SK-N-SH (cell line): ENCODE measurements at regions not wholly inside any gene's neighbourhood (a gene's known extent, or its start where the extent isn't known, plus 50 kb on each side); places are given as distances from the start of the nearest gene placed in this dataset.

ENCODE experiments used
- CTCF ChIA-PET: fragments of 300-600, 350-600 bp; formaldehyde crosslinking; extraction: SDS; loops from one replicate; lab custom pipeline; 2021; lab: Yijun Ruan, JAX
- POLR2A ChIA-PET: fragments of 350-600 bp; sonication (Branson Sonifier 250); formaldehyde crosslinking; extraction: SDS; loops from one replicate; lab custom pipeline; 2020; ENCODE audit warnings: antibody characterized with exemption, inconsistent platforms; lab: Yijun Ruan, JAX
- DNase-seq: peaks from one replicate; pipeline ENCODE4 v3.0.0; 2012
- H2AFZ ChIP-seq: fragments of 200-600 bp; sonication (generic); 2 replicates; pipeline ENCODE4 v1.8.1; 2016; ENCODE audit warnings: antibody characterized with exemption, mild to moderate bottlenecking, low read depth
- H3F3A ChIP-seq: fragments of 200-600 bp; sonication (generic); replicated peaks from 2 replicates; pipeline ENCODE3; 2016; ENCODE audit warnings: antibody characterized with exemption, mild to moderate bottlenecking; ENCODE audit not compliant: insufficient read depth
- H3K27ac ChIP-seq, 2 experiments: fragments of 200-500 bp in 1 of 2; fragments of 200-600 bp in 1 of 2; sonication (Bioruptor generic) in 1 of 2; sonication (generic), shearing (Covaris generic) in 1 of 2; 2 replicates each; pipeline versions ENCODE4 v1.5.1 to v1.6.1; 2014 to 2016; ENCODE audit warnings: low read depth in 2 of 2, inconsistent platforms in 1 of 2, low read length in 1 of 2, mild to moderate bottlenecking in 1 of 2, mixed read lengths in 1 of 2
- H3K27me3 ChIP-seq: fragments of 200-600 bp; sonication (generic), shearing (Covaris generic); 2 replicates; pipeline ENCODE4 v1.6.1; 2016; ENCODE audit warnings: mixed run types; ENCODE audit not compliant: insufficient read depth
- H3K36me3 ChIP-seq, 2 experiments: fragments of 200-500 bp in 1 of 2; fragments of 200-600 bp in 1 of 2; sonication (Bioruptor generic) in 1 of 2; sonication (generic) in 1 of 2; replicated peaks in 1 of 2; 2 replicates each; pipeline versions ENCODE3 to v1.5.1; 2014 to 2016; ENCODE audit warnings: low read length in 1 of 2, mild to moderate bottlenecking in 1 of 2; ENCODE audit not compliant: insufficient read depth in 2 of 2, control insufficient read depth in 1 of 2
- H3K4me1 ChIP-seq, 2 experiments: fragments of 200-500 bp in 1 of 2; fragments of 200-600 bp in 1 of 2; sonication (Bioruptor generic) in 1 of 2; sonication (generic), shearing (Covaris generic) in 1 of 2; 2 replicates each; pipeline versions ENCODE4 v1.5.1 to v1.6.1; 2014 to 2016; ENCODE audit warnings: low read depth in 1 of 2, low read length in 1 of 2, mixed run types in 1 of 2; ENCODE audit not compliant: insufficient read depth in 2 of 2, control insufficient read depth in 1 of 2
- H3K4me2 ChIP-seq: fragments of 200-600 bp; sonication (generic), shearing (Covaris generic); 2 replicates; pipeline ENCODE4 v1.6.1; 2017; ENCODE audit warnings: mixed run types
- H3K4me3 ChIP-seq, 2 experiments: fragments of 200-500 bp in 1 of 2; fragments of 200-600 bp in 1 of 2; sonication (Bioruptor generic) in 1 of 2; sonication (generic), shearing (Covaris generic) in 1 of 2; 2 replicates each; pipeline versions ENCODE4 v1.5.1 to v1.8.1; 2014 to 2016; ENCODE audit warnings: low read depth in 2 of 2, inconsistent platforms in 1 of 2, low read length in 1 of 2, mild to moderate bottlenecking in 1 of 2, mixed read lengths in 1 of 2, moderate library complexity in 1 of 2
- H3K79me2 ChIP-seq: fragments of 200-600 bp; sonication (generic); 2 replicates; pipeline ENCODE4 v1.8.1; 2017; ENCODE audit warnings: mild to moderate bottlenecking; ENCODE audit not compliant: insufficient read depth
- H3K9ac ChIP-seq: fragments of 200-600 bp; sonication (generic); 2 replicates; pipeline ENCODE4 v1.6.1; 2017; ENCODE audit warnings: mixed run types
- H3K9me2 ChIP-seq: fragments of 200-600 bp; sonication (generic); 2 replicates; pipeline ENCODE4 v1.6.1; 2017; ENCODE audit warnings: mixed run types
- H3K9me3 ChIP-seq: fragments of 200-600 bp; sonication (generic); 2 replicates; pipeline ENCODE4 v1.6.1; 2017; ENCODE audit warnings: mixed run types, mild to moderate bottlenecking, moderate library complexity
- H4K20me1 ChIP-seq: fragments of 200-600 bp; sonication (generic); 2 replicates; pipeline ENCODE4 v1.6.1; 2017; ENCODE audit warnings: mild to moderate bottlenecking, mixed run types; ENCODE audit not compliant: insufficient read depth
- CHD2 ChIP-seq: fragments of 150-350 bp; IDR thresholded peaks from 2 replicates; pipeline ENCODE4 v1.6.1; 2018; ENCODE audit warnings: low read length; ENCODE audit not compliant: partially characterized antibody
- CTCF ChIP-seq: fragments of 200-600 bp; sonication (generic); IDR thresholded peaks from 2 replicates; pipeline ENCODE4 v1.6.1; 2017; ENCODE audit warnings: antibody characterized with exemption, mild to moderate bottlenecking, moderate library complexity
- ELF1 ChIP-seq: IDR thresholded peaks from 2 replicates; pipeline ENCODE4 v1.4.0; 2012
- EZH2phosphoT487 ChIP-seq: fragments of 200-600 bp; sonication (generic); IDR thresholded peaks from 2 replicates; pipeline ENCODE4 v1.6.1; 2017; ENCODE audit warnings: low read depth, mixed run types, mild to moderate bottlenecking, antibody characterized with exemption, moderate library complexity, borderline replicate concordance
- GABPA ChIP-seq: IDR thresholded peaks from 2 replicates; pipeline ENCODE4 v1.4.0; 2012; ENCODE audit warnings: low read depth, mild to moderate bottlenecking
- GATA2 ChIP-seq: sonication (generic); formaldehyde crosslinking; IDR thresholded peaks from 2 replicates; pipeline ENCODE4 v1.5.0; 2020; ENCODE audit warnings: mild to moderate bottlenecking, missing genetic modification reagents
- IRF3 ChIP-seq: fragments of 150-350 bp; IDR thresholded peaks from 2 replicates; pipeline ENCODE4 v1.6.1; 2016; ENCODE audit warnings: mild to moderate bottlenecking, low read depth, low read length
- JUND ChIP-seq: IDR thresholded peaks from 2 replicates; pipeline ENCODE4 v1.4.0; 2012
- MAX ChIP-seq: IDR thresholded peaks from 2 replicates; pipeline ENCODE4 v1.4.0; 2012; ENCODE audit warnings: low read depth
- NRF1 ChIP-seq: IDR thresholded peaks from 2 replicates; pipeline ENCODE4 v1.6.1; 2012; ENCODE audit warnings: low read depth, mild to moderate bottlenecking, low read length
- PBX3 ChIP-seq: IDR thresholded peaks from 2 replicates; pipeline ENCODE4; 2012
- RAD21 ChIP-seq: IDR thresholded peaks from 2 replicates; pipeline ENCODE4 v1.6.1; 2012; ENCODE audit warnings: mild to moderate bottlenecking, low read length
- RCOR1 ChIP-seq: fragments of 150-350 bp; IDR thresholded peaks from 2 replicates; pipeline ENCODE4 v1.6.1; 2017; ENCODE audit warnings: antibody characterized with exemption, low read length
- RXRA ChIP-seq: IDR thresholded peaks from 2 replicates; pipeline ENCODE4 v1.4.0; 2012; ENCODE audit warnings: low read depth, mild to moderate bottlenecking, borderline replicate concordance
- SIN3A ChIP-seq: IDR thresholded peaks from 2 replicates; pipeline ENCODE4 v1.6.1; 2012; ENCODE audit warnings: low read depth, mild to moderate bottlenecking, low read length, moderate library complexity, borderline replicate concordance
- SMC3 ChIP-seq: IDR thresholded peaks from 2 replicates; pipeline ENCODE4 v1.6.1; 2012; ENCODE audit warnings: low read depth, low read length, improper control_type of control experiment
- TAF1 ChIP-seq: IDR thresholded peaks from 2 replicates; pipeline ENCODE4 v1.6.1; 2012; ENCODE audit warnings: low read depth, mild to moderate bottlenecking, low read length, moderate library complexity, borderline replicate concordance
- TEAD4 ChIP-seq: IDR thresholded peaks from 2 replicates; pipeline ENCODE4 v1.4.0; 2012; ENCODE audit warnings: mild to moderate bottlenecking, borderline replicate concordance; ENCODE audit not compliant: insufficient read depth
- YY1 ChIP-seq: IDR thresholded peaks from 2 replicates; pipeline ENCODE4 v1.4.0; 2012; ENCODE audit warnings: low read depth, mild to moderate bottlenecking
- WGBS: methylation state at CpG from one replicate; pipeline ENCODE4 v1.1.6; 2017; ENCODE audit warnings: low lambda C conversion rate; 5-methylcytosine and 5-hydroxymethylcytosine counted together

GRCh38 chr6:91013511-91013910 is 426.6 kb upstream of the MAP3K7 start:
- no peak for DNase-seq
- ChIA-PET CTCF (no interaction called here), POLR2A (no interaction called here)
- H3K4me1 ChIP-seq: no peaks in the 10 kb centered on the region
- H3K9me2 ChIP-seq: no peaks in the 10 kb centered on the region
- H3K79me2 ChIP-seq: no peaks in the 10 kb centered on the region
- H3F3A ChIP-seq: no peaks in the 10 kb centered on the region
- H3K4me2 ChIP-seq: no peak overlapping the region
- H2AFZ ChIP-seq: no peak overlapping the region
- TF ChIP-seq TAF1 (no peak), CHD2 (no peak), NRF1 (no peak), RXRA (no peak), CTCF (no peak), TEAD4 (no peak), RAD21 (no peak), EZH2phosphoT487 (no peak), GATA2 (CRISPR knock-in tag) (no peak), MAX (no peak)
- H3K9ac ChIP-seq: no peak overlapping the region
- H3K4me3 ChIP-seq: no peak overlapping the region
- no peaks in the 10 kb centered on the region for H3K9me3 ChIP-seq
- no peaks in the 10 kb centered on the region for H4K20me1 ChIP-seq
- H3K27ac ChIP-seq: no peak overlapping the region
- no peaks in the 10 kb centered on the region for H3K27me3 ChIP-seq
- H3K36me3 ChIP-seq: no peaks in the 10 kb centered on the region

- Histone ChIP-seq H3K36me3 (no peaks in the 10 kb centered on the region), H3K4me1 (no peaks in the 10 kb centered on the region), H3K27ac (no peak overlapping the region), H3K9me3 (no peaks in the 10 kb centered on the region), H3K9me2 (no peaks in the 10 kb centered on the region), H3K4me2 (no peak overlapping the region), H3K4me3 (no peak overlapping the region), H3F3A (no peaks in the 10 kb centered on the region), H3K79me2 (no peaks in the 10 kb centered on the region), H4K20me1 (no peaks in the 10 kb centered on the region), H2AFZ (no peak overlapping the region), H3K9ac (no peak overlapping the region)
- POLR2A ChIA-PET: no interaction called here
- WGBS: 8% methylated on average over 4 of the region's 4 CpGs
- CTCF ChIA-PET: no interaction called here
- no peak for DNase-seq
- no peak for TF ChIP-seq YY1
- TF ChIP-seq RAD21: no peak
- TF ChIP-seq NRF1: no peak
- TF ChIP-seq ELF1: no peak
- no peak for TF ChIP-seq SMC3
- no peak for TF ChIP-seq PBX3
- TF ChIP-seq RCOR1: no peak
- no peak for TF ChIP-seq SIN3A
- no peak for TF ChIP-seq GATA2 (CRISPR knock-in tag)
- no peak for TF ChIP-seq IRF3
- no peak for TF ChIP-seq CHD2
- no peak for TF ChIP-seq GABPA
- no peak for TF ChIP-seq JUND
- TF ChIP-seq, all 33 proteins: peak for 0
- H3K27me3 ChIP-seq: no peaks in the 10 kb centered on the region
Measured at GRCh38 chr6:90997076-90997475, 410.2 kb upstream of the MAP3K7 start.
